Osteoblast (primary cell): ENCODE measurements at regions not wholly inside any gene's neighbourhood (a gene's known extent, or its start where the extent isn't known, plus 50 kb on each side); places are given as distances from the start of the nearest gene placed in this dataset.
"Not testable (repeated sequence)": the region's sequence is repeated elsewhere in the genome, so short reads cannot be mapped to it uniquely, and the experiment has no call there.

ENCODE experiments used
- DNase-seq: peaks from one replicate; pipeline ENCODE4 v3.0.0; 2011; ENCODE audit warnings: low spot score, mixed read lengths; ENCODE audit not compliant: insufficient read length; ENCODE audit errors: missing footprints
- H2AFZ ChIP-seq: 2 replicates; pipeline ENCODE4 v1.6.0; 2011; ENCODE audit warnings: mild to moderate bottlenecking, low read length
- H3K27ac ChIP-seq: 2 replicates; pipeline ENCODE4 v1.5.1; 2011; ENCODE audit warnings: mild to moderate bottlenecking, low read depth, low read length, moderate library complexity
- H3K27me3 ChIP-seq: 2 replicates; pipeline ENCODE4 v1.6.0; 2012; ENCODE audit warnings: mild to moderate bottlenecking, control low read depth, inconsistent platforms, low read length, moderate library complexity; ENCODE audit not compliant: insufficient read depth
- H3K36me3 ChIP-seq: 2 replicates; pipeline ENCODE4 v1.5.1; 2011; ENCODE audit warnings: mild to moderate bottlenecking, low read length, control low read depth, moderate library complexity; ENCODE audit not compliant: insufficient read depth
- H3K4me1 ChIP-seq: 2 replicates; pipeline ENCODE4 v1.5.1; 2011; ENCODE audit warnings: mild to moderate bottlenecking, low read length, control low read depth, moderate library complexity; ENCODE audit not compliant: insufficient read depth
- H3K4me2 ChIP-seq: 2 replicates; pipeline ENCODE4 v1.6.0; 2011; ENCODE audit warnings: mild to moderate bottlenecking, low read length; ENCODE audit not compliant: insufficient read depth
- H3K4me3 ChIP-seq: fragments of 200-600 bp; sonication (generic); 3 replicates; pipeline ENCODE4 v1.5.1; 2012; ENCODE audit warnings: mild to moderate bottlenecking, low read length, inconsistent platforms; ENCODE audit not compliant: insufficient read depth
- H3K79me2 ChIP-seq: 2 replicates; pipeline ENCODE4 v1.6.0; 2012; ENCODE audit warnings: mild to moderate bottlenecking, low read length, control low read depth, inconsistent platforms; ENCODE audit not compliant: insufficient read depth
- H3K9me3 ChIP-seq: 2 replicates; pipeline ENCODE4 v1.5.1; 2011; ENCODE audit warnings: low read depth, low read length, control low read depth
- H4K20me1 ChIP-seq: 2 replicates; pipeline ENCODE4 v1.6.0; 2012; ENCODE audit warnings: mild to moderate bottlenecking, low read length, control low read depth; ENCODE audit not compliant: insufficient read depth
- TF ChIP-seq, protein P1 (sequence below): IDR thresholded peaks from 2 replicates; pipeline ENCODE4 v1.5.1; 2011; ENCODE audit warnings: mild to moderate bottlenecking, low read depth, low read length, moderate library complexity; ENCODE audit errors: extremely low read depth

DNA sequence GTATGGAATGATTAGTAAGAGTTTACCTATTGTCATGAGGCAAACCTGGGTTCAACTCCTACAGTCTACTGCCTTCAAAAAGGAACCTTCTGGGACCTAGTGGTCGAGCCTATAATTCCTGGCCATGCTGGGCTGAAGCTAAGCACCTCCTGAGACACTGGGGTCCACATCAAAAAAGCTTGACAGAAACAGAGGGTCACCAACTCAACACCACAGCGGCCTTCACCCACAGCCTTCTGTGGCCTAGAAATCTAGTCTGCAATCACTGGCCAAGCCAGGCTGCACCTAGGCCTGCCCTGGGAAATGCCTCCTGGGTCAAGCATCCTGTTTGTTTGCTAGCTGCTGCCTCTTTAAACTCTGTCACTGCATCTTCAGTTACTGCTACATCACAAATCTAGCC, 153.9 kb upstream of the C11orf58 start:
- Histone ChIP-seq H3K27me3 (no peaks in the 10 kb centered on the region), H3K36me3 (no peaks in the 10 kb centered on the region), H3K4me2 (no peak overlapping the region), H3K4me3 (no peak overlapping the region), H3K9me3 (no peaks in the 10 kb centered on the region), H3K27ac (no peak overlapping the region), H4K20me1 (no peaks in the 10 kb centered on the region), H3K79me2 (no peaks in the 10 kb centered on the region), H3K4me1 (no peaks in the 10 kb centered on the region), H2AFZ (no peak overlapping the region)
- TF ChIP-seq, protein P1, sequence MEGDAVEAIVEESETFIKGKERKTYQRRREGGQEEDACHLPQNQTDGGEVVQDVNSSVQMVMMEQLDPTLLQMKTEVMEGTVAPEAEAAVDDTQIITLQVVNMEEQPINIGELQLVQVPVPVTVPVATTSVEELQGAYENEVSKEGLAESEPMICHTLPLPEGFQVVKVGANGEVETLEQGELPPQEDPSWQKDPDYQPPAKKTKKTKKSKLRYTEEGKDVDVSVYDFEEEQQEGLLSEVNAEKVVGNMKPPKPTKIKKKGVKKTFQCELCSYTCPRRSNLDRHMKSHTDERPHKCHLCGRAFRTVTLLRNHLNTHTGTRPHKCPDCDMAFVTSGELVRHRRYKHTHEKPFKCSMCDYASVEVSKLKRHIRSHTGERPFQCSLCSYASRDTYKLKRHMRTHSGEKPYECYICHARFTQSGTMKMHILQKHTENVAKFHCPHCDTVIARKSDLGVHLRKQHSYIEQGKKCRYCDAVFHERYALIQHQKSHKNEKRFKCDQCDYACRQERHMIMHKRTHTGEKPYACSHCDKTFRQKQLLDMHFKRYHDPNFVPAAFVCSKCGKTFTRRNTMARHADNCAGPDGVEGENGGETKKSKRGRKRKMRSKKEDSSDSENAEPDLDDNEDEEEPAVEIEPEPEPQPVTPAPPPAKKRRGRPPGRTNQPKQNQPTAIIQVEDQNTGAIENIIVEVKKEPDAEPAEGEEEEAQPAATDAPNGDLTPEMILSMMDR = no peak
- DNase-seq = no peak

DNA sequence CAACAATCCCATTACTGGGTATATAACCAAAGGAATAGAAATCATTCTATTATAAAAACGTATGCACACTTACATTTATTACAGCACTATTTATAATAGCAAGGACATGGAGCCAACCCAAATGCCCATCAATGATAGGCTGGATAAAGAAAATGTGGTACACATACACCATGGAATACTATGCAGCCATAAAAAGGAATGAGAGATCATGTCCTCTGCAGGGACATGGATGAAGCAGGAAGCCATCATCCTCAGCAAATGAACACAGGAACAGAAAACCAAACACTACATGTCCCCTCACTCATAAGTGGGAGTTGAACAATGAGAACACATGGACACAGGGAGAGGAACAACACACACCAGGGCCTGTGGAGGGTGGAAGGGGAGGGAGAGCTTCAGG, 157.4 kb upstream of the C11orf58 start:
- not testable (repeated sequence) for H3K79me2 ChIP-seq, H3K4me2 ChIP-seq, H3K9me3 ChIP-seq, DNase-seq, H3K4me1 ChIP-seq, H3K36me3 ChIP-seq, H3K27ac ChIP-seq, H3K4me3 ChIP-seq, H2AFZ ChIP-seq, H3K27me3 ChIP-seq, H4K20me1 ChIP-seq

DNA sequence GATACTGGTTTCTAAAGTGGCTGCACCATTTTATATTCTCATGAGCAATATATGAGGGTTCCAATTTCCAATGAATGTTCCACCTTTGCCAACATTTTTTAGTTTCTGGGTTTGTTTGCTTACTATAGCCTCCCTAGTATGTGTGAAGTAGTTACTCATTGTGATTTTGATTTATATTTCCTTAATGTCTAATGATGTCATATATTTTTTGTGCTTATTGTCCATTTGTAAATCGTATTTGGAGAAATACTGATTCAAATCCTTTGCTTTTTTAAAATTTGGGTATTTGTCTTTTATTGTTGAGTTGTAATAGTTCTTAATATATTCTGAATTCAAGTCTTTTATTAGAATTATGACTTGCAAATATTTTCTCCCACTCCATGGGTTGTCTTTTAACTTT, 161.0 kb upstream of the C11orf58 start:
- Histone ChIP-seq H3K4me2 (no peak overlapping the region), H4K20me1 (no peaks in the 10 kb centered on the region), H3K4me1 (no peaks in the 10 kb centered on the region), H2AFZ (no peak overlapping the region), H3K4me3 (no peak overlapping the region), H3K27ac (no peak overlapping the region), H3K27me3 (no peaks in the 10 kb centered on the region), H3K36me3 (no peaks in the 10 kb centered on the region), H3K9me3 (no peaks in the 10 kb centered on the region), H3K79me2 (no peaks in the 10 kb centered on the region)
- DNase-seq = no peak
- TF ChIP-seq, protein P1 = no peak

DNA sequence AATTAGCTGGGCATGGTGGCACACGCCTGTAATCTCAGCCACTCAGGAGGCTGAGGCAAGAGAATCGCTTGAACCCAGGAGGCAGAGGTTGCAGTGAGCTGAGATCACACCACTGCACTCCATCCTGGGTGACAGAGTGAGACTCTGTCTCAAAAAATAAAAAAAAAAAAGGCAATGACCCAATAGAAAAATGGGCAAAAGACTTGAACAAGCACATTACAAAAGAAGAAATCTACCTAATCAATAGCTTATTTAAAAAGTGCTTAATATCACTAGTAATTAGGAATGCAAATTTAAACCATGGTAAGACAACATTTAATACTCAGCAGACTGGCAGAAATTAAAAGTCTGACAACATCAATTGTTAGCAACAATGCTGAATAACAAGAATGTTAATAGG, 163.6 kb upstream of the C11orf58 start:
- H3K27me3 ChIP-seq, H3K4me1 ChIP-seq, H3K79me2 ChIP-seq, DNase-seq, H3K36me3 ChIP-seq, H3K4me3 ChIP-seq, H2AFZ ChIP-seq, H3K9me3 ChIP-seq, H4K20me1 ChIP-seq, H3K27ac ChIP-seq, H3K4me2 ChIP-seq: not testable (repeated sequence)

DNA sequence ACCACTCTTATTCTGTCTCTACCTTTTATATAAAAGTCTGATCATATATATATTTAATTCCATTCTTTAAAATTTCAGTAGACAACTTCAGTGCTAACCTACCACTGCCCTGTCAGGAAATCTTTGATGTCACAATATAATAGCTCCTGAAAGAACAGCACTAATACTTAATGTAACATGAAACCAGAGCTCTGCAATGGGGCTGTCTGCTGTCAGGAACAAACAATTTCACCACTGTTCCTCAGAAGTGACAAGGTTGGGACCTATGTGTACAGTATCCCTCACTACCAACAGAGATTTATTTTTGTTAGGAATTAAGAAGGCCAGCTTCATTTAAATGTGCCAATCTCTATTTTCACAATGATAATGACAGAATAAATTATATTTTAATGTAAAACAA, 165.5 kb upstream of the C11orf58 start:
- no peaks in the 10 kb centered on the region for H3K79me2 ChIP-seq
- no peaks in the 10 kb centered on the region for H3K9me3 ChIP-seq
- no peaks in the 10 kb centered on the region for H4K20me1 ChIP-seq
- no peak overlapping the region for H3K4me2 ChIP-seq
- no peaks in the 10 kb centered on the region for H3K4me1 ChIP-seq
- no peaks in the 10 kb centered on the region for H3K36me3 ChIP-seq
- H3K27ac ChIP-seq = no peak overlapping the region
- no peaks in the 10 kb centered on the region for H3K27me3 ChIP-seq
- no peak for DNase-seq
- no peak overlapping the region for H2AFZ ChIP-seq
- no peak overlapping the region for H3K4me3 ChIP-seq
- TF ChIP-seq, protein P1 = no peak
